ENCODE measurements at regions not wholly inside any gene's neighbourhood (a gene's known extent, or its start where the extent isn't known, plus 50 kb on each side); places are given as distances from the start of the nearest gene placed in this dataset.

DNA sequence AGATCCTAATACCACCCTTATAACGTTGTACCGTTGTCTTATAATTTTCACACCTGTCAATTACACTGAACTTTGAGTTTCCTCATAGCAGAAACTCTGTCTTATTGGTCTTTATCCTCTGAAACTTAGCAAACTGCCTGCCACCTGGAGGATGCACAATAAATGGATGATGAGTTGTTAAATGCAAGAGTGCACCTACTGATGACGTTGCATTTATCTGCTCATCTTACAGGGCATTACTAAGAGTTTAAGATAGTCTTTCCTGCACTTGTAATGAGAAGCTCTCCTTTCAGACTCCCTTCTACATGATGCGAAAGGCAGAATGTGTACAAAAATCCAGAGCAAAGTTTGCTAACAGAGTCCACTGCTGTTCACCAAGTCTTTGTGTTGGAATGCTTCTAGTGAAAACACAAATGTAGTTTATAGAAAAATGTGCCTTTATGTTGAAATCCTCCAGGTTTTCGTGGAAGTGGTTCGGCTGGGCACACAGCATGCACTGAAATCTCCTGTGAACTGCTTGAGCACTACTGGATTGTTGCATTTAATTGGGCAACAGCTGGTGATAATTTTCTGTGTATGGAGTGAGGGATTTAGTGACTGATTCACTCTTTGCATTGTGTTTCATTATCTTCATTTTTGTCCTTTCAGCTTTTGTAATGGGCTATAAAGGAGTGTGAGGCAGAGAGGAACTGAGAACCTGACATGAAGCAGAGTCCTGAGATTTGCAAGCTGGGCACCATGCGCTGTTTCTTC lies 665.8 kb upstream of the ID2 start:
- no peak for DNase-seq (ENCODE audit: low spot score)

DNA sequence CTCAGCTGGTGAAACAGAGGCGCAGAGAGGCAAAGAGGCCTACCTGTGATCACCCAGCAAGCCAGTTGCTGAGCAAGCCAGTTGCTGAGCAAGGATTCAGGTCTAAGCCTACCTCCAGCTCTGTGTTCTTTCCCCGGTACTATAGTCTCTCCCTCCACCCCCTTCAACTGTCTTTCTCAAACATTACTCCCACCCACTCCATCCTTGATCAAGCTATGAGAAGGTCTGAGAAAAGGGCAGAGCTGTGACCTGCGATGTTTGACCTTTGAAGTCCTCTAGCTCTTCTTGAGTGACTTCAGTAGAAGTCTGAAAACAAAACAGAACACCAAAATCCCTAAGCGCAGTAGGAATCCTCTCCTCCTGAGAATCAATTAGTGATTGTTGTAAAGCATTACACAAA lies 665.2 kb upstream of the ID2 start:
- DNase-seq (ENCODE audit: low spot score): no peak

DNA sequence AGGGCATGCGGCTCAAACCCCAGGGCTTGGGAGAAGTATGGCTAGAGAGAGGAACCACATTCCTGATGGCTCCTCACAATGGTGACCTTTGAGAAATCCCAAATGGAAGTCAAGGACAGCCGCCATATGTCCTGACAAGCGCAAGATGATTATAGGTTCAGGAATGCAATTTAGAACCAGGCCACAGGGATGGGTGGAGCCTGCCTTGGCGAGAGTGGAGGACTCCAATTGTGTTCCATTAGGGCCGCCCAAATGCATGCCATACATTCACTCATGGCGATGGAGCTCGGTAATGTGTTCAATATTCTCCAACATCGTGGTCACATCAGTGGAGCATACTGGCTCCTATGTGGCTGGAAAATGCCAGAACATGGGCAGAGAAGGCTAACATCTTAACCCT lies 662.9 kb upstream of the ID2 start:
- DNase-seq (ENCODE audit: low spot score): peak; percentile 24

DNA sequence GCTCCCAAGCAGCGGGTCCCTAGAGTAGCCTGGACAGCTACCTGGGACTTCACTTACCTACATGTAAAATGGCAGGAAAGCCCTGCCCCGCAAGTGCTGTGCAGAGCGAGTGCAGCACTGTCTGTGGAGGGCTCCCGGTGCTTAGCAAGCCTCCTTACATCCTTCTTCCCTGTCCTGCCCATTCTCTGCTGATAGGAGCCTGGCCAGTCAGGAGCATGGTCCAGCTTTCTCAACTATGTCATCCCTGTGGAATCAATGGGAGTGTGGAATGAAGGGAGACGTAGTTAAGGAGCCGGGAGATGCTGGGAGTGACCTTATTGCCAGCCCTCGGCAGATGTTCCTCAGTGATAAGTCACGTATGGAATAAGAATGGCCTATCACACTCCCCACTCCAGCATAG lies 661.9 kb upstream of the ID2 start:
- DNase-seq (ENCODE audit: low spot score): no peak

DNA sequence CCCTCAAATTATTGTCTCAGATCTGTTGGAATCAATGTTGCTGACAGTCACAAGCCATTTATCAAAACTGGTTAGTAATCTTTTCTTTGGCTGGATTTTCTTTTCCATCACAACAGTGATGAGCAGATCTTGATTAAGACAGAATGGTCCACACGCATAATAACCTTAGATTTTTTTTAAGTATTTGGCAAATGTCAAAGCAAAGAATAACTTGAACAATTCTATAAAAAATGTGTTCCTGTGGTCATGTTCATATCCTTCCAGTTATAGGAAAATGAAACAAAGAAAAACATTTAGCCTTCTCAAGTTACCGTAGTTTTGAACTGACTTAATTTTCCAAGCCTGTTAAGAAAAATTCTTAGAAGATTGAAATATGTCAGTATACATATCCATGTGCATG lies 659.9 kb upstream of the ID2 start:
- DNase-seq (ENCODE audit: low spot score): no peak

DNA sequence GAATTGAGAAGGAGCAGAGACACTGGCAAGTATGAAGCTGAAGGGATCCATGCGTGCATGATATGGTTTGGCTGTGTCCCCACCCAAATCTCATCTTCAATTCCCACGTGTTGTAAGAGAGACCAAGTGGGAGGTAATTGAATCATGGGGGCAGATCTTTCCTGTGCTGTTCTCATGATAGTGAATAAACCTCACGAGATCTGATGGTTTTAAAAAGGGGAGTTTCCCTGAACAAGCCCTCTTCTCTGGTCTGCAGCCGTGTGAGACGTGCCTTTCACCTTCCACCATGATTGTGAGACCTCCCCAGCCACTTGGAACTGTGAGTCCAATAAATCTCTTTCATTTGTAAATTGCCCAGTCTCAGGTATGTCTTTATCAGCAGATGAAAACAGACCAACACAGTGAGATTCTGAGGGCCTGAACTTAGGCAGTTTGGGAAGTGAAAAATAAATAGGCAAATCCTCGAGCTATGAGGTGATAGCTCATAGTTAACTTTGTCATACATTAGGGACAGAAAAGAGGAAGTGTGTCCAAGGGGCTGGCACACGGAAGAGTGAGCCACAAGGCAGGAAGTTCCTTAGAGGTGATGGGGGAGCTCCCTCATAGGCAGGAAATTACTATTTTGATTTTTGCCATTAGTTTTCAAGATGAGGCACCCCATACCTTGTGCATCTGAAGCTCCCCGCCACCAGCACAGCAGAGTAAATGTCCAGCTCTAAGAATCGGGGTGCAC lies 658.8 kb upstream of the ID2 start:
- no peak for DNase-seq (ENCODE audit: low spot score)

DNA sequence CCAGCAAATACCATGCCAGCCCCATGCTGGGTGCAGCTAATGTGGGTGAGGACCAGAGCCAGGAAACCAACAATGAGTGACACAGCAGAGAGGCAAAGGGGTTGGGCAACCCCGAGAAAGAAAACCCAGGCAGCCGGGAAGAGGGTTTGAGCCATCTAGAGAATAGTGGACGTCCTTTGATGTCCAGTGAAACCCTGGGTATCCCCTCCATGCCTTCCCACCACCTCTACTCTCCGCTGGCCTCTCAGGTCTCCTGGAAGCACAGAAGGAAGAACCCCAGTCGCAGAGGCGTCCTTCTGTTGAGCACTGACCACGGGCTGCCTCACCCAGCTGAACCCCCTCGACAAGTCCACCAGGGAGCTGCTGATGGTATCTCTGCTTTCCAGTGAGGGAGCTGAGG lies 657.4 kb upstream of the ID2 start:
- no peak for DNase-seq (ENCODE audit: low spot score)

DNA sequence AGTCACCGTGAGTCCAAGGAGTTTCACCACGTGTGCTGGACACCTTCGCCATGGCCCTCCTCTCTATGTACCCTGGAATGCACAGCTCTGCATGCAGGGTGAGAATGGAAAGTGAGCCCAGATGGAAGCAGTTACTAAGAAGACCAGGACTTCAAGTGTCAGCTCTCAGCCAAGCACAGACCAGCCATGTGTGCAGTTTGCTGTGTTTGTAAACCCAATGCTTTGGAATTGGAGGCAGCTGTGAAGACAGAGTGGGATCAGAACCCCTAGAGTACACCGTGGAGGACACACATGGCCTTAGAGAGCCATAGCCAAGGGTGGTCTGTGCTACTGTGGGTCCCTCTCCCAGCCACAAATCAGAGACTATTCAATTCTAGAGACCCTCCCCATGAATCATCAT lies 655.5 kb upstream of the ID2 start:
- DNase-seq (ENCODE audit: low spot score): no peak

DNA sequence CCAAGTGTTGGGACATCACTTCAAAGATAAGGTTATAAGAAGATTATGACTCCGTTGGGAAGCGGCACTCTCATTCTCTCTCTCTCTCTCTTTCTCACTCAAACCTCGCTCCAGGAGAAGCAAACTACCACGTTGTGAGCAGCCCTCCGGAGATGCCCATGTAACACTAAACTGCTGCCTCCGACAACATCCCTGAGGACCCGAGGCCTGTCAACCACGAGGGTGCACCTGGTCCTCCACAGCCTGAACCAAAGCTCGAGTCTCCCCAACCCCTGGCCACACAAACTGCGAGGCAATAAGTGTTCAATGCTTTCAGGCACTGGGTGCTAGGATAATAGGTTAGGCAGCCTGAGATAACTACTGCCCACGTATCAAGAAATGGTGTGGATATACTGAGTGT lies 654.5 kb upstream of the ID2 start:
- DNase-seq (ENCODE audit: low spot score): no peak

DNA sequence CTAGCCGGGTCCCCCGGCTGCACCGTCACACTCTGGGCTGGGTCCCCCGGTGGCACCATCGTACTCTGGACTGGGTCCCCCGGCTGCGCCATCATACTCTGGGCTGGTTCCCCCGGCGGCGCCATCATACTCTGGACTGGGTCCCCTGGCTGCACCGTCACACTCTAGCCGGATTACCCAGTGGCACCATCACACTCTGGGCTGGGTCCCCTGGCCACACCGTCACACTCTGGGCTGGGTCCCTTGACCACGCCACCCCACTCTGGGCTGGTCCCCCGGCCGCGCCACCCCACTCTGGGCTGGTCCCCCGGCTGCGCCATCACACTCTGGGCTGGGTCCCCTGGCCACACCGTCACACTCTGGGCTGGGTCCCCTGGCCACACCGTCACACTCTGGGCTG lies 653.8 kb upstream of the ID2 start:
- no peak for DNase-seq (ENCODE audit: low spot score)

DNA sequence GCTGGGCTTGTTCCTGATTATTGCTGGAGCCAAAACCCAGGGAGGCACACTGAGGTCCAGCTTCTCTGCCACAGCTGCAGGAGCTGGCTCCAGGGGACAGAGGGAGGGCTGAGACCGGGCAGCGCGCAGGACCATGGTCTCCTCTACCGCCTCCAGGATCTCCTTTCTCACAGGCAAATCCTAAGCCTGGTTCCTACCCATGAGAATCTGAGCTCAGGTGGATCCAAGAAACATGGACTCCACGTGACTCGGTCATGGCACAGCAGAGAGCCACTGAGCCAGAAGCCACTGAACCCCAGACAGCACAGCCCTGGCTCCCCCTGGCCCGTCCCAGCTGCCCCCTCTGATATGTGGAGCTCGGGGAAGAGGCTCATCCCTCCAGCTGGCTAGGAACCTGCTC lies 653.4 kb upstream of the ID2 start:
- no peak for DNase-seq (ENCODE audit: low spot score)

DNA sequence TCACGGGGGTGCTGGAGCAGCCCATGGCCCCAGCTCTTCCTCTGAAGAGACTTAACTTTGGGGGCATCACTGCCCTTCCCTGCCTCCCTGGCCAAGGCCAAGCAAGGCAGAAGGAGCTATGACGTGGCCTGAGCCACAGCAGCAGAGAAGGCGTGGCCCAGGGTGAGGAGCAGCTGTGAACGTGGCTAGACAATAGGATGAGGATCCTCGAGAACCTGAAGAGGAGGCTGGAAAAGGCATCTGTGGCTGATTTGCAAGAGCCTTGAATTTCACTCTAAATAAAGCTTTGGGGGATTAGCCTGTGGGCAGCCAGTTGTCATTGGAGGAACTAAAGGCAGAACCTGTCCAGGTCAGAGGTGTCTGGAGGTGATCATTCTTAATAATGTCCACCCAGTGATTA lies 652.9 kb upstream of the ID2 start:
- no peak for DNase-seq (ENCODE audit: low spot score)

DNA sequence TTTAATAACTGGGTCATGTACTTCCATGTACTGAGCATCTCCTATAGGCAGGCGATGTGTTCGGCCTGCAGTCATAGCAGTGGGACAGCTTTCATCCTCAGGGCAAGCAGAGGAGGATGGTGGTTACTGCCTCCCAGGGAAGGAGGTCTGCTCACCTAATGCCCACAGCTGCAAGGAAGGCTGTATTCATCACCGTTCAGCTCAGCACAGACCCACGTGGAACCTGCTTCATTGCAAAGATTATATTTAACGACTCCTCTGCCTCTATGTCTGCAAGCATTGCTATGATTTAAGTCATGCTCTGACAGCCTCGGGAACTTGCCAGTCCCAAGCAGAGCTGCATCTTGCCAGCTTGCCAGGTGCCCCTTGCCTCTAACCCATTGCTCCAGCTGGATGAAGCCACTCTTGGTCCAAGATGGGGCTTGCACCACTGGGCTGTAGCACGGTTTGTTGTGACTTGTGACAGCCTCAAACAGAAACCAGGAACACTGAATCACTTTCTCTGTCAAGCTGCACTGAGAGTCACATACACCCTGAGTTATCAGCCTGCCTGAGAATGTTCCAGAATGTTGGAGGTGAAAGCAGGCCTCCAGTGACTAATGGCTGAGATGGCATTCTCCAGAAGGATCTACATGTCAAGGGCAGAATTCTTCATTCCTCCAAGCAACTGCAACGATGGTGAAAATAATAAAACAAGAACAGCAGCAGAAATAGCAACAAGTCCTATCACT lies 651.1 kb upstream of the ID2 start:
- DNase-seq (ENCODE audit: low spot score): no peak

DNA sequence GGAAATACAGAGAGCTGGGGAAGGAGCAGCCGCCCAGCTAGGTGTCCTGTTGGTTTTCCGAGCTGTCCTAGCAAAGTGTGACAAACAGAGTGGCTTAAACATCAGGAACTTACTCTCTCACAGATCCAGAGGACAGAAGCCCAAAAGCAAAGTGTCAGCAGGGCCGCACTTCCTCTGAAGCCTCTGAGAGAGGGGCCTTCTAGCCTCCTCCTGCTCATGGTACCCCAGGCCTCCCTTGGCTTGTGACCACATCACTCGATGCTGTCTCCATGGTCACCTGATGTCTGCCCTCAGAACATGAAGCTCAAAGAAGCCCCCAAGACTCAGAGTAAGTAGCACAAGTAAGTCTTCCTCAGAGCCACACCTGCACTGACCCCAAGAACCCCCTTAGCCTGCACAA lies 650.5 kb upstream of the ID2 start:
- no peak for DNase-seq (ENCODE audit: low spot score)

DNA sequence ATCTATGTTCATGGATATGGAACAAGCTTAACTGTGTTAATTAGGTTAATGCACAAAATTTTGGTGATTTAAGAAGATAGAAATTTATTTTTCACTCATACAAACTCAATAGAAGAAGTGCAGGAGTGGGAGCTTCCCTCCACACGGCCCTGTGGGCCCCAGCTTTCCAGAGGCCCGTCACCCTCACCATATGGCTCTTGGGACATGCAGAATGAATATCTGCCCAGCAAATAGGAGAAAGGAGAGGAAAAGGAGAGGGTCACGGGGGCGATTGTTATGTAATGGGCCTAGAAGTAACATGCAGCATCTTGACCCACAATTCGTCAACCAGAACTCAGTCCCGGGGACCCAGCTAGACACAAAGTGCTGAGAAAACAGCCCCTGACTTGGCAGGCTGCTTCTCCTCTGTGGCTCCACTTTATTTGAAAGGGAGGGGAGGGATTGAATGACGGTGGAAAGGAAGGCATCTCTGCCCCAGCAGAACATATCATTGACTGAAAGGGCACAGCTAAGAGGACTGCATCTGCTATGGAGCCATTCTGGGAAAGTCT lies 648.2 kb upstream of the ID2 start:
- no peak for DNase-seq (ENCODE audit: low spot score)

DNA sequence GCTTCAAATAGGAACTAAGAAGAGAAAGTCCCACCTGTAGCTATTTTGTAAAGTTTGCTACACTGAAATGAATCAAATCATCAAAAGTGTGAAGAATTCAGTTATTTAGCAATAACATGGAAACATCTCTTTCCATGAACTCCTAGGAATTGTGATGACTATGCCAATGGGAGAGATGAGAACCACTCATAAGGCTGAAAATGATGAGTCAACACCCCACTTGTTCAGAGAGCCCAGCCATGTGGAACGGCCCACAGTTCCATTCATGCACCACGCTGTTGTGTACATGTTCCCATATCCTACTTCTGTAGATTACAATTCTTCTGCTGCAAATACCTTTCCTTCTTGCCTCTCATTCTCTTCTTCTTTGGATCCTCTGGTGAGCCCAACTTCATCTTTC lies 645.5 kb upstream of the ID2 start:
- no peak for DNase-seq (ENCODE audit: low spot score)

DNA sequence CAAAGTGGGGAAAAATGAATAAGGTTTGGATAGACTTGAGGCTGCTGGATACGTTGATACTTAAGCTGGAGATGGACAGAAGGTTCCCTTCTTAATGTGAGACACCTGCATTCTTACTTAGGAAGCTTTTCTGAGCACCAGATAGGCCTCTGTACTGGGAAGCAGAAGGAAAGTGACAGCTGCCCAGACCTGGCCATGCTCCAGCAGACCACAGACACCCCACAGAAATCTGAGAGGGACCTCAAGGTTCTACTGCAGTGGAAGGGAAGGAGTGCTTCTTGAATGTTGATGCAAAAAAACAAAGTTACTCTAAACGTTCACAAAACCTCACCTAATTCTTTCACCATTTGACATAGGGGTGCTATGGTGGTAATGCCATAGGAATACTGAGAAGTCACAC lies 642.1 kb upstream of the ID2 start:
- no peak for DNase-seq (ENCODE audit: low spot score)

DNA sequence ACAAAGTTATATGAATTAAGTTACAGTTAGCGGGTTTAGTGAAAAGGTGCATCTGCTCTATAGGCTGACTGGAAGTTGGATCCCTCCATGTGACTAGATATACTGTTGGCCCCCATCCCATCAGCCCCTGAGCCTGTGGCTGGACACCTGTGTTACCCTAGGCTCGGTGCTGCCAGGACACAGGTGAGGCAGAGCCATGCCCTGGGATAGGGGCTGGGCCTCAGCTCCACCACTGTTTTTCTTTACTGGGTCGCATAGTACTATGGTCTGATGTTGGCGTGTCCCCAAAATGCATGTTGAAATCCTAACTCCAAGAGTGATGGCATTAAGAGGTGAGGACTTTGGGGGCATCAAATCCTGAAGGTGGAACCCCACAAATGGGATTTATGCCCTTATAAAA lies 638.6 kb upstream of the ID2 start:
- no peak for DNase-seq (ENCODE audit: low spot score)

DNA sequence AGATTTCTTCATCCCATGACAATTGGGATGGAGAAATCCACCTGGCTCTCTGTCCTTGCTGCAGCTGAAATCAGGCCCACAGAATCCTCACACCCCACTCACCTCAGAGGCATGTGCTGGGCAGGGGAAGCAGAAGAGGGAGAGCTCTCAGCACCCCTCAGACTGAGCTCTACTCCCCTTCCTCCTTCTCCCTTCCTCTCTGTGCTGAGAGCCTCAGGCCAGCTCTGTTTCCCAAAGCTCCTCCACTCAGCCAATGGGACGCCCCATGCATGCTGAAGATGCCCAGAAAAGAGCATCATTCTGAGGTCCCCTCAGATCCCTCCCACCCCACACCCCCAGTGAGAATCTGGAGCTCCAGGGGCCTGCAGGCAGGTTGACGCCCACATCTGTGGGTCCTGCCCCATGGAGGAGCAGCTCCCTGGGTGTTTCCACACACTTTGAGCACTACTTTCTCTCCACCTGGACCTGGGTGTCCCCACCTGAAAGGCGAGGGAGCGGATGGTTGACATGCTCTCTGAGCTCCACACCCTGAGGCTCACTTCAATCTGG lies 637.7 kb upstream of the ID2 start:
- no peak for DNase-seq (ENCODE audit: low spot score)

DNA sequence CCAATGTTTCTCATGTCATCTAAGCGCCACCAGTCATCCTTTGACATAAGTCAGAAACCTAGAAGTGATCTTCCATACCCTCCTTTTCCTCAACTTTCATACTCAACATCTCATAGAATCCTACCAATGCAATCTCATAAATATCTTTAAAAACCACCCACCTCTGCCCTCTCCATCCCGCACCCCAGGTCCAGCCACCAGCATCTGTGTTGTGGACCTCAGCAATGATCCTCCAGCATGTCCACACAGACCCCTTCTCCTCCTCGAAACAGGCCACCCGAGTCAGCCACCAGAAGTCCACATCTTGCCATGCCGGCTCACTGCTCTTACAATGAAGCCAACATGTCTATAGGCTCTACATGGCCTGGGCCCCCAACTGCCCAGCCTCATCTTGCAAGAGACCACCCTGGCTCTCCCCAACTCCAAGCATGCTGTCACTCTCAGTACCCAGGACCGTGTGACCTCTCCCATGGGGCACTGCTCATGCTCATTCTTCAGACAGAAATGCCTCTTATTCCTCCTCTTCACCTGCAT lies 636.7 kb upstream of the ID2 start:
- DNase-seq (ENCODE audit: low spot score): no peak

DNA sequence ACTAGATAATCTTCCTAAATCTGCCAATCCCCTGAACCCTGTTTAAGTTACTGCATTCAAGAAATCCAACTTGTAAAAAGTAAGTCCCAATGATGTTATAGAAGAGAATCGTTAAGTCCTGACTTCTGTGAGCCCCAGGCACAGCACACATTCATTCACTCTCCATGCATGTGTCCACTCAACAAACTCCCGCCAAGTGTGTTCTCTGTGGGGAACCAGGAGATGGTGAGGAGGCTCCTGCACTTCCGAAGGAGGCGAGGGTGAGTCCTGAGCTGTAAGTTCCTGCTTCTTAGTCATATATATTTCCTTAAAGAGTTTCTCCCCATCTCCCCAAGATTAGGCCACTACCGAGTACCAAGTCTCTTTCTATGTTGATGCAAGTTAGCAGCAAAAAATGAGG lies 635.0 kb upstream of the ID2 start:
- no peak for DNase-seq (ENCODE audit: low spot score)

DNA sequence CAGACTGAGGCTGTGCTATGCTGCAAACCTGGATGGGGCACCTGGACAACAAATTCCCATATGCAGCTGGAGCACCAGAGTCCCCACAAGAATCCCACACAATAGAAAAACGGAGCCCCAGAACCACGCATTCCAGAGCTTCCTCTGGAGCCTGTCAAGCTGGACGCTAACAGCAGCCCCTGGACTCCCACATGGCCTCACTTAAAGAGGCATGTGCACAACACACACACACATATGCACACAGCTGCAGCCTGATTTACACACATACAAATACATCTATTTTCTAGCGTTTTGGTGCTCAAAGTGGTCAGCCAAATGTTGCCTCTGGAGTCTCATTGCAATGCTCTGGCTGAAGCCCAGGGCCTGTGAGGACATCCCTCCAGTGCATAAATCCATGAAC lies 632.7 kb upstream of the ID2 start:
- DNase-seq (ENCODE audit: low spot score): no peak

Measured in COLO829 (cell line).